ENCODE measurements at regions not wholly inside any gene's neighbourhood (a gene's known extent, or its start where the extent isn't known, plus 50 kb on each side); places are given as distances from the start of the nearest gene placed in this dataset.
"Not testable (repeated sequence)": the region's sequence is repeated elsewhere in the genome, so short reads cannot be mapped to it uniquely, and the experiment has no call there.

GRCh38 chr22:26939466-26939865, 282.1 kb downstream of the MIAT start:
- no peak for DNase-seq (ENCODE audit: missing footprints)
- no peak for ATAC-seq
- intact Hi-C loops (cut with DNase I), result no loop called here

GRCh38 chr22:26941896-26942636, 284.7 kb downstream of the MIAT start:
- DNase-seq (ENCODE audit: missing footprints), result no peak
- ATAC-seq, result no peak
- intact Hi-C loops (cut with DNase I), result no loop called here

- ATAC-seq (no peak), DNase-seq (ENCODE audit: missing footprints) (no peak)
- intact Hi-C loops (cut with DNase I), result no loop called here
Measured at GRCh38 chr22:26942637-26942957, 285.2 kb downstream of the MIAT start.

DNA sequence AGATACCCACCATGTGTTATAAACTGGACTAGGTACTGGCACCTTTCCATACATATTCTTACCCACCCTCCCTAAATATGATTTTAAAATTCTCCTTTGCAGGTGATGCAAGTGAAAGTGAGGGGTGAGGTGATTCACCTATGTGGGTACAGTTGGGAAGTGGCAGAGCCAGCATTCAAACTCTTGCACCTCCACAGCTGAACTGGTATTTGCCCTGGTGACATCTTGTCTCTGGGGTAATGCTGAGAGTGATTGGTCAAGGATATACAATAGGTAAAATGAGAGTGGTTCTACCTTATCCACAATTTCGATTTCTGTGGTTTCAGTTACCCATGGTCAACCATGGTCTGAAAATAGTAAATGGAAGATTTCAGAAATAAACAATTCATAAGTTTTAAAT, 288.2 kb downstream of the MIAT start:
- DNase-seq (ENCODE audit: missing footprints) (no peak), ATAC-seq (no peak)
- intact Hi-C loops (cut with DNase I), result no loop called here

GRCh38 chr22:26949193-26949592, 291.8 kb downstream of the MIAT start:
- intact Hi-C loops (cut with DNase I), result no loop called here
- DNase-seq (ENCODE audit: missing footprints) (no peak), ATAC-seq (no peak)

DNA sequence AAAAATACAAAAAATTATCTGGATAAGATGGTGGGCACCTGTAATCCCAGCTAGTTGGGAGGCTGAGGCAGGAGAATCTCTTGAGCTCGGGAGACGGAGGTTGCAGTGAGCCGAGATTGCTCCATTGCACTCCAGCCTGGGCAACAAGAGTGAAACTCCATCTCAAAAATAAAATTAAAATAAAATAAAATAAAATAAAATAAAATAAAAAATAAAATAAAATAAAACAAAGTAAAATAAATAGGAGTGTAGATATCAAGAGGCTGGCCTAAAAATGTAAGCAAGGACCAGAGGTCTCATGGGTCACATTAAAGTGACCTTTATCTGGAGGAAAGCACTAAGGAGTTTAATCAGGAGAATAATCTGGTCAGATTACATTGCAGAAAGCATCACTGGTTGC, 293.8 kb downstream of the MIAT start:
- ATAC-seq; DNase-seq (ENCODE audit: missing footprints); intact Hi-C loops (cut with DNase I): not testable (repeated sequence)

DNA sequence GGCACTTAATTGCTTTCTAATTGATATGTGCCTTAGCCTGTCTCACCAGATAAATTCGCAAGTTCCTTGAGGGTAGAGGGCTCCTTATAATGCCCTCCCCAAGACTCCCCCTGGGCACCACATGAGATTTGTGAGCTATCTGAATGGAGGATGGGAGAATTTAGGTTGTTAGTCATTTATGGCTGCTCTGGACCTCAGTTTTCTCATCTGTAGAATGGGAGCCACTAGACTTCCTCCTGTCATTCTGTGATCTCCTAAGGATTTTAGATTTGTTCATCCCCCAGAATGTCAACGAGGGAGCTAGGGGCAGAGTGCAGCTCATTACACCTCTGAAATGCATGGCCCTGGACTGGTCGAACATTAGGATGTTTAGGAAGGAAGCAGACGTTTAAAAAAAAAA, 294.6 kb downstream of the MIAT start:
- DNase-seq (ENCODE audit: missing footprints) (no peak), ATAC-seq (no peak)
- intact Hi-C loops (cut with DNase I), result no loop called here

DNA sequence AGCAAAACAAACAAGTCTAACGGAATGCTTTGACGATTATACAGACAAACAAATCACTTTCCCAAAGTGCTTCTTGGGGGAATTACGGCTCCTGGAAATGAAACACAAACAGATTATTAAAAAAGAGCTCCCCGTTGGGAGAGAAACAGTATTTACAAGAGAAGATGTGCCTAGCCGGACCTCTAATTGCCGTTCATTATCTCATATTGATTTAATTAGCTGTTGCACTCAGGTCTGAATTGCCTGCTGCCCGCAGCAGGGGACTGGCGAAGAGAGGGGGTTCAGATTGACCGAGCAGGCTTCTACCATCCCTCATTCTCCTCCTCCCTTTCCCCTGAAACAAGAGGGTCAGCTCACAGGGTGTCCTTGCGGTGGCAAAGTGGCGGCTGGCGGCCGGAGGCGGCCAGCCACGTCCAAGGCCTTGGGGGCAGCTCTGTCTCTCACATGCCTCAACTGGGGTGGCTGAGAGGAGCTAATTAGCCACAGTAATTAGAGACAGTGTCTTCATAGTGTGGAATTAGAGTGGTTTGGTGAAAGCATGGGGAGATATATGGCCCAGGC, 295.1 kb downstream of the MIAT start:
- DNase-seq (ENCODE audit: missing footprints) (no peak), ATAC-seq (no peak)
- intact Hi-C loops (cut with DNase I), result no loop called here

- no peak for DNase-seq (ENCODE audit: missing footprints)
Measured at GRCh38 chr22:26953012-26953883, 295.9 kb downstream of the MIAT start.

GRCh38 chr22:26956371-26956770, 299.0 kb downstream of the MIAT start:
- ATAC-seq (no peak), DNase-seq (ENCODE audit: missing footprints) (no peak)
- intact Hi-C loops (cut with DNase I), result no loop called here

More at GRCh38 chr22:26953012-26953883, 295.9 kb downstream of the MIAT start:
- no peak for ATAC-seq
- intact Hi-C loops (cut with DNase I), result no loop called here

DNA sequence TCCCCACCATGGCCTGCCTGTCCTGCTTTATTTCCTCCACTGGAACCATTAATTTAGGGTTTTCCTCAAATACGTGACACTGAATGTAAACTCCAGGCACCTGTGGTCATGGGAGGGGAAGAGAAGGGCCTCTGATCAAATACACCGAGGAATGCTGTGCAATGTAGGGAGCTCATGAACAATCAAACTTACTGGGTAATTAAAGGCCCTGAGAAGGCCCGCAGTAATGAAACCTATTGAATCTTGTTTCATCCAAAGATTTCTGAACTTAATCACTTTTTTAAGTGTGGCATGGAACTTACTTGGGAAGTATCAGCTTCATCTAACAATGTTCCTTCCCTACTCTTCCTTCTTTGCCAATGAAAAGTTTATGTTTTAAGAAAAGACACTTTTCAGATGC, 299.8 kb downstream of the MIAT start:
- DNase-seq (ENCODE audit: missing footprints), result no peak
- intact Hi-C loops (cut with DNase I), result no loop called here
- no peak for ATAC-seq

- no peak for ATAC-seq
- no peak for DNase-seq (ENCODE audit: missing footprints)
- intact Hi-C loops (cut with DNase I), result no loop called here
Measured at GRCh38 chr22:26957897-26958296, 300.5 kb downstream of the MIAT start.

- no peak for ATAC-seq
- intact Hi-C loops (cut with DNase I), result no loop called here
- no peak for DNase-seq (ENCODE audit: missing footprints)
Measured at GRCh38 chr22:26958378-26958777, 301.0 kb downstream of the MIAT start.

DNA sequence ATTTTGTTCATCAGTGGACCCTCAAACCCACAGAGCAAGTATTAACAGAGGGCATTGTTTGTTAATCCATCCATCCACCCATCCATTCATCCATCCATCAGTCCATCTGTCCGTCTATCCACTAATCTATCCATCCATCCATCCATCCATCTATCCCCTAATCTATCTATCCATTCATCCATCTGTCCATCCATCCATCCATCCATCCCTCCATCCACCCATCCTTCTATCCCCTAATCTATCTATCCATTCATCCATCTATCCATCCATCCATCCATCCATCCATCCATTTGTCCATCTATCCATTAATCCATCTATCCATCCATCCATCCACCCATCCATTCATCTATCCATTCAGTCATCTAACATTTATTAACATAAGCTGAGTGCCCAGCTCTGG, 307.3 kb downstream of the MIAT start:
- intact Hi-C loops (cut with DNase I), result no loop called here
- ATAC-seq (no peak), DNase-seq (ENCODE audit: missing footprints) (no peak)

DNA sequence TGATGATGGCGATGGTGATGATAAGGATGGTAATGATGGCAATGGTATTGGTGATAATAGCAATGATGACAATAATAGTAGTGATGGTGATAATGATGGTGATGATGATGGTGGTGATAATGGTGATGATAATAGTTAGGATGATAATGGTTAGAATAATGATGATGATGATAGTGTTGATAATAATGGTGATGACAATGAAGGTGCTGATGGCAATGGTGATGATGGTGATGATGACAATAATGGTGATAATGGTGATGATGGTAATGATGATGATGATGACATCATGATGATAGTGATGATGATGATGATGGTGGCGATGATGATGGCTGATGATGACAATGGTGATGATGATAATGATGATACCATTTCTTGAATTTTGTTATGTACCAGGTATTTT, 309.9 kb downstream of the MIAT start:
- DNase-seq (ENCODE audit: missing footprints) (no peak), ATAC-seq (no peak)
- intact Hi-C loops (cut with DNase I), result no loop called here

- ATAC-seq (no peak), DNase-seq (ENCODE audit: missing footprints) (no peak)
- intact Hi-C loops (cut with DNase I), result no loop called here
Measured at GRCh38 chr22:26968859-26969523, 311.6 kb downstream of the MIAT start.

DNA sequence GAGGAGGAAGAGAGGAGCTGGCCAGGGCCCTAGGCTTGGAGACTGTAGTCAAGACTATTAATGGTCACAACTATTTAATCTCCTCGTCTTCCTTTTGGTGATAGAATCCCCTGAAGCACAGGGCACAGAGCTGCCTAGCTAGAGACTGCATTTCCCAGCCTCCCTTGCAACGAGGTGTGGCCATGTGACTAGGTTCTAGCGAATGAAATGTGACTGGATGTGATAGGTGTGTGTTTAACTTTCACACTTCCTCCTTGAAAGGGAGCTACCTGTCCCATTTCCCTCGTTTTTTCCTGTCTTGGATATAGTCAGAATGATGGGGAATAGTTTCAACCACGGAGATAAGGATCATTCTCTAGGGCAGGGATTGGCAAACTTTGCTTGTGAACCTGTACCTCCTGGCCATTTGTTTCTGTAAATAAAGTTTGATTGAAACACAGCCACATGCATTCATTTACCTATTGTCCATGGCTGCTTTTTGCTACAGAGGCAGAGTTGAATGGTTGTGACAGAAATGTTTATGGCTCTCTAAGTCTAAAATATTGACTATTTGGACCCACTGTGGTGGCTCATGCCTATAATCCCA, 313.5 kb downstream of the MIAT start:
- DNase-seq (ENCODE audit: missing footprints) (no peak), ATAC-seq (no peak)
- intact Hi-C loops (cut with DNase I), result no loop called here

GRCh38 chr22:26972286-26972685, 314.9 kb downstream of the MIAT start:
- DNase-seq (ENCODE audit: missing footprints), result no peak
- ATAC-seq, result no peak
- intact Hi-C loops (cut with DNase I), result no loop called here

- intact Hi-C loops (cut with DNase I); ATAC-seq; DNase-seq (ENCODE audit: missing footprints): not testable (repeated sequence)
Measured at GRCh38 chr22:26972915-26973314, 315.5 kb downstream of the MIAT start.

Measured in Right ventricle myocardium inferior (tissue), 1 donor.